NCI-H1048 (cell line): ENCODE measurements at regions not wholly inside any gene's neighbourhood (a gene's known extent, or its start where the extent isn't known, plus 50 kb on each side); places are given as distances from the start of the nearest gene placed in this dataset.
"Not testable (repeated sequence)": the region's sequence is repeated elsewhere in the genome, so short reads cannot be mapped to it uniquely, and the experiment has no call there.

Experiments
- DNase-seq: peaks from one replicate; lab custom pipeline; 2025; lab: John Stamatoyannopoulos, UW

GRCh38 chr3:68676136-68676535, 256.2 kb downstream of the TAFA4 start:
- DNase-seq, result no peak

- DNase-seq, result no peak
These were observed 265.0 kb downstream of the TAFA4 start for GRCh38 chr3:68667346-68667745.

GRCh38 chr3:68666429-68667136, 265.8 kb downstream of the TAFA4 start:
- DNase-seq, result no peak

- DNase-seq, result no peak
These were observed 268.1 kb downstream of the TAFA4 start for GRCh38 chr3:68664276-68664675.

- DNase-seq, result no peak
These were observed 270.2 kb downstream of the TAFA4 start for GRCh38 chr3:68662176-68662575.

GRCh38 chr3:68650657-68651056, 281.7 kb downstream of the TAFA4 start:
- not testable (repeated sequence) for DNase-seq

GRCh38 chr3:68648494-68648893, 283.9 kb downstream of the TAFA4 start:
- no peak for DNase-seq

GRCh38 chr3:68631850-68632545, 300.3 kb downstream of the TAFA4 start:
- DNase-seq, result no peak

GRCh38 chr3:68620211-68620610, 312.1 kb downstream of the TAFA4 start:
- no peak for DNase-seq

GRCh38 chr3:68614087-68614486, 318.3 kb downstream of the TAFA4 start:
- DNase-seq, result no peak

GRCh38 chr3:68571321-68571720, 361.0 kb downstream of the TAFA4 start:
- no peak for DNase-seq

GRCh38 chr3:68560728-68561127, 371.6 kb downstream of the TAFA4 start:
- DNase-seq, result no peak

- DNase-seq, result no peak
These were observed 396.6 kb downstream of the TAFA4 start for GRCh38 chr3:68535782-68536181.

GRCh38 chr3:68523330-68523729, 409.0 kb downstream of the TAFA4 start:
- no peak for DNase-seq

GRCh38 chr3:68515237-68515636, 417.1 kb downstream of the TAFA4 start:
- DNase-seq, result no peak

- no peak for DNase-seq
These were observed 428.1 kb downstream of the TAFA4 start for GRCh38 chr3:68504201-68504600.

GRCh38 chr3:68485845-68486244, 446.5 kb downstream of the TAFA4 start:
- DNase-seq, result not testable (repeated sequence)

- DNase-seq, result no peak
These were observed 447.3 kb downstream of the TAFA4 start for GRCh38 chr3:68485051-68485450.

GRCh38 chr3:68483601-68484000, 448.7 kb downstream of the TAFA4 start:
- no peak for DNase-seq

- DNase-seq, result no peak
These were observed 449.3 kb downstream of the TAFA4 start for GRCh38 chr3:68483041-68483440.

GRCh38 chr3:68482565-68482964, 449.8 kb downstream of the TAFA4 start:
- no peak for DNase-seq

GRCh38 chr3:68479779-68480178, 452.6 kb downstream of the TAFA4 start:
- no peak for DNase-seq

GRCh38 chr3:68468695-68469375, 463.5 kb downstream of the TAFA4 start:
- DNase-seq, result no peak
